ENCODE measurements at regions not wholly inside any gene's neighbourhood (a gene's known extent, or its start where the extent isn't known, plus 50 kb on each side); places are given as distances from the start of the nearest gene placed in this dataset.

- no peak overlapping the region for H3K4me2 ChIP-seq (ENCODE audit: low read length)
- intact Hi-C loops (cut with micrococcal nuclease; ENCODE audit: unreplicated experiment), result no loop called here
- no peak for DNase-seq (ENCODE audit: low spot score)
- H3K27ac ChIP-seq (ENCODE audit: low read depth, low read length, poor library complexity, severe bottlenecking), result no peak overlapping the region
- TF ChIP-seq, protein P1, sequence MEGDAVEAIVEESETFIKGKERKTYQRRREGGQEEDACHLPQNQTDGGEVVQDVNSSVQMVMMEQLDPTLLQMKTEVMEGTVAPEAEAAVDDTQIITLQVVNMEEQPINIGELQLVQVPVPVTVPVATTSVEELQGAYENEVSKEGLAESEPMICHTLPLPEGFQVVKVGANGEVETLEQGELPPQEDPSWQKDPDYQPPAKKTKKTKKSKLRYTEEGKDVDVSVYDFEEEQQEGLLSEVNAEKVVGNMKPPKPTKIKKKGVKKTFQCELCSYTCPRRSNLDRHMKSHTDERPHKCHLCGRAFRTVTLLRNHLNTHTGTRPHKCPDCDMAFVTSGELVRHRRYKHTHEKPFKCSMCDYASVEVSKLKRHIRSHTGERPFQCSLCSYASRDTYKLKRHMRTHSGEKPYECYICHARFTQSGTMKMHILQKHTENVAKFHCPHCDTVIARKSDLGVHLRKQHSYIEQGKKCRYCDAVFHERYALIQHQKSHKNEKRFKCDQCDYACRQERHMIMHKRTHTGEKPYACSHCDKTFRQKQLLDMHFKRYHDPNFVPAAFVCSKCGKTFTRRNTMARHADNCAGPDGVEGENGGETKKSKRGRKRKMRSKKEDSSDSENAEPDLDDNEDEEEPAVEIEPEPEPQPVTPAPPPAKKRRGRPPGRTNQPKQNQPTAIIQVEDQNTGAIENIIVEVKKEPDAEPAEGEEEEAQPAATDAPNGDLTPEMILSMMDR (conservative IDR thresholded peaks at IDR 0.05; ENCODE audit: low read length), result no peak
- TF ChIP-seq EZH2phosphoT487 (IDR thresholded peaks at IDR 0.05; ENCODE audit: borderline replicate concordance, low read depth, low read length), result no peak
- no peaks in the 10 kb centered on the region for H3K9me3 ChIP-seq (ENCODE audit: low read length)
- ChIA-PET POLR2A (no interaction called here), CTCF (ENCODE audit: unreplicated experiment) (no interaction called here)
- H2AFZ ChIP-seq (ENCODE audit: low read length), result no peak overlapping the region
- no peaks in the 10 kb centered on the region for H4K20me1 ChIP-seq (ENCODE audit: insufficient read depth, low read length)
- no TSS peak for BruUV-seq (replicated peaks)
- H3K4me1 ChIP-seq (ENCODE audit: insufficient read depth, low read length, poor library complexity, severe bottlenecking), result no peaks in the 10 kb centered on the region
- H3K9me2 ChIP-seq (ENCODE audit: insufficient read depth, low read length), result no peaks in the 10 kb centered on the region
- H3K4me3 ChIP-seq (ENCODE audit: low read depth, low read length, poor library complexity, severe bottlenecking), result no peak overlapping the region
- no peaks in the 10 kb centered on the region for H3K36me3 ChIP-seq (ENCODE audit: insufficient read depth, low read length)
- H3K79me2 ChIP-seq (ENCODE audit: insufficient read depth, low read depth, low read length), result no peaks in the 10 kb centered on the region
Observed at GRCh38 chr6:127053032-127053874, 65.2 kb upstream of the RSPO3 start.

DNA sequence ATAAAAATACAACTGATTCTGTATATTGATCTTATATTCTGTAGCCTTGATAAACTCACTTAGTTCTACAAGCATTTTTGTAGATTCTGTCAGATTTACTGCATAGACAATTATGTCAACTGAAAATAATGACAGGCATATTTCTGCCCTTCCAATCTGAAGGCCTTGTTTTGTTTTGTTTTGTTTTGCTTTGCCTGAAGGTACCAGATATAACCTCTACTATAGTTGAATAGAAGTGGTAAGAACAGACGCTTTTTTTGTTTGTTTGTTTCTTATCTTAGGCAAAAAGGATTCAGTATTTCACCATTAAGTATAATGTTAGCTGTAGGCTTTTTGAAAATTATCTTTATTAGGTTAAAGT lies 64.6 kb upstream of the RSPO3 start:
- Histone ChIP-seq H3K9me2 (ENCODE audit: insufficient read depth, low read length) (no peaks in the 10 kb centered on the region), H3K4me1 (ENCODE audit: insufficient read depth, low read length, poor library complexity, severe bottlenecking) (no peaks in the 10 kb centered on the region), H3K9me3 (ENCODE audit: low read length) (no peaks in the 10 kb centered on the region), H3K36me3 (ENCODE audit: insufficient read depth, low read length) (no peaks in the 10 kb centered on the region), H3K4me3 (ENCODE audit: low read depth, low read length, poor library complexity, severe bottlenecking) (no peak overlapping the region), H4K20me1 (ENCODE audit: insufficient read depth, low read length) (no peaks in the 10 kb centered on the region), H3K27ac (ENCODE audit: low read depth, low read length, poor library complexity, severe bottlenecking) (no peak overlapping the region), H3K79me2 (ENCODE audit: insufficient read depth, low read depth, low read length) (no peaks in the 10 kb centered on the region), H3K4me2 (ENCODE audit: low read length) (no peak overlapping the region), H2AFZ (ENCODE audit: low read length) (no peak overlapping the region)
- no peak for TF ChIP-seq EZH2phosphoT487 (IDR thresholded peaks at IDR 0.05; ENCODE audit: borderline replicate concordance, low read depth, low read length)
- TF ChIP-seq, protein P1 (conservative IDR thresholded peaks at IDR 0.05; ENCODE audit: low read length), result no peak
- CTCF ChIA-PET (ENCODE audit: unreplicated experiment), result no interaction called here
- POLR2A ChIA-PET, result no interaction called here
- no peak for DNase-seq (ENCODE audit: low spot score)
- intact Hi-C loops (cut with micrococcal nuclease; ENCODE audit: unreplicated experiment), result no loop called here
- no TSS peak for BruUV-seq (replicated peaks)

GRCh38 chr6:127058027-127058426 lies 60.4 kb upstream of the RSPO3 start:
- ChIA-PET CTCF (ENCODE audit: unreplicated experiment) (interaction anchor here (0.6 kb wide), 1 partner anchor 65 kb away, joined by 4 read pairs; no protein-coding TSS in a partner anchor), POLR2A (interaction anchor here (0.6 kb wide), 1 partner anchor 37 kb away, joined by 3 read pairs; no protein-coding TSS in a partner anchor)
- TF ChIP-seq, protein P1 (conservative IDR thresholded peaks at IDR 0.05; ENCODE audit: low read length), result no peak
- no peak for TF ChIP-seq EZH2phosphoT487 (IDR thresholded peaks at IDR 0.05; ENCODE audit: borderline replicate concordance, low read depth, low read length)
- H3K36me3 ChIP-seq (ENCODE audit: insufficient read depth, low read length), result no peaks in the 10 kb centered on the region
- no TSS peak for BruUV-seq (replicated peaks)
- no peaks in the 10 kb centered on the region for H3K9me2 ChIP-seq (ENCODE audit: insufficient read depth, low read length)
- no peaks in the 10 kb centered on the region for H3K9me3 ChIP-seq (ENCODE audit: low read length)
- H3K4me3 ChIP-seq (ENCODE audit: low read depth, low read length, poor library complexity, severe bottlenecking), result no peak overlapping the region
- intact Hi-C loops (cut with micrococcal nuclease; ENCODE audit: unreplicated experiment), result no loop called here
- no peak overlapping the region for H2AFZ ChIP-seq (ENCODE audit: low read length)
- H3K27ac ChIP-seq (ENCODE audit: low read depth, low read length, poor library complexity, severe bottlenecking), result no peak overlapping the region
- no peaks in the 10 kb centered on the region for H3K4me1 ChIP-seq (ENCODE audit: insufficient read depth, low read length, poor library complexity, severe bottlenecking)
- no peak for DNase-seq (ENCODE audit: low spot score)
- H3K4me2 ChIP-seq (ENCODE audit: low read length), result no peak overlapping the region
- H3K79me2 ChIP-seq (ENCODE audit: insufficient read depth, low read depth, low read length), result no peaks in the 10 kb centered on the region
- H4K20me1 ChIP-seq (ENCODE audit: insufficient read depth, low read length), result no peaks in the 10 kb centered on the region
